ENCODE measurements at regions not wholly inside any gene's neighbourhood (a gene's known extent, or its start where the extent isn't known, plus 50 kb on each side); places are given as distances from the start of the nearest gene placed in this dataset.

- Histone ChIP-seq H3K4me1 (ENCODE audit: low read depth) (no peaks in the 10 kb centered on the region), H3K9me3 (no peaks in the 10 kb centered on the region), H3K36me3 (ENCODE audit: low read depth) (no peaks in the 10 kb centered on the region), H3K4me3 (no peak overlapping the region)
- no peak for TF ChIP-seq CTCF (IDR thresholded peaks at IDR 0.05)
- peak; percentile 99 for ATAC-seq
- intact Hi-C loops (cut with DNase I, micrococcal nuclease) = no loop called here
- peak; percentile 78 to 84 (median 83) for DNase-seq
These were observed 332.9 kb upstream of the PRDM1 start for GRCh38 chr6:105753207-105753606.

DNA sequence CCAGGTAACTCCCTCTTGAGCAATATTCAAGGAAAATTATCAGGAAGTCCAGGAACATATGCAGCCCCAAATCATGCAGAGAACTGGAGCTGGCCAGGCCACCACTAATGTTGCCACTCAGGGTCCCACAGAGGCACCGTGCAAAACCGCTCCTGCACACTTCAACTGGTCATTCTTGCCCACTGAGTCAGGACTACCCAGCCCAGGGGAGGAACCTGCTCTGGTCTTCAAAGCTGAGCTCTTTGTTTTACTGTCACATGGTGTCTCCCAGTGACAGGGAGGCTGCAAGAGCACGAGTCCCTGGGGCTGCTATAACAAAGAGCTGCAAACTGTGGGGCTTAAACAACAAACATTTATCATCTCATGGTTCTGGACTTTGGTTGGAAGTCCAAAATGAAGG, 336.0 kb upstream of the PRDM1 start:
- intact Hi-C loops (cut with DNase I, micrococcal nuclease) = no loop called here
- ATAC-seq = no peak
- no peaks in the 10 kb centered on the region for H3K9me3 ChIP-seq
- H3K4me3 ChIP-seq = no peak overlapping the region
- H3K4me1 ChIP-seq (ENCODE audit: low read depth) = no peaks in the 10 kb centered on the region
- no peak for TF ChIP-seq CTCF (IDR thresholded peaks at IDR 0.05)
- no peaks in the 10 kb centered on the region for H3K36me3 ChIP-seq (ENCODE audit: low read depth)
- no peak for DNase-seq

GRCh38 chr6:105748737-105749161, 337.4 kb upstream of the PRDM1 start:
- ATAC-seq (no peak), DNase-seq (no peak)
- Histone ChIP-seq H3K4me1 (ENCODE audit: low read depth) (no peaks in the 10 kb centered on the region), H3K36me3 (ENCODE audit: low read depth) (no peaks in the 10 kb centered on the region), H3K4me3 (no peak overlapping the region), H3K9me3 (no peaks in the 10 kb centered on the region)
- intact Hi-C loops (cut with DNase I, micrococcal nuclease) = no loop called here
- no peak for TF ChIP-seq CTCF (IDR thresholded peaks at IDR 0.05)

GRCh38 chr6:105747823-105748405, 338.2 kb upstream of the PRDM1 start:
- H3K4me3 ChIP-seq = no peak overlapping the region
- DNase-seq (no peak), ATAC-seq (no peak)
- no peaks in the 10 kb centered on the region for H3K4me1 ChIP-seq (ENCODE audit: low read depth)
- H3K36me3 ChIP-seq (ENCODE audit: low read depth) = no peaks in the 10 kb centered on the region
- TF ChIP-seq CTCF (IDR thresholded peaks at IDR 0.05) = no peak
- intact Hi-C loops (cut with DNase I, micrococcal nuclease) = no loop called here
- no peaks in the 10 kb centered on the region for H3K9me3 ChIP-seq

DNA sequence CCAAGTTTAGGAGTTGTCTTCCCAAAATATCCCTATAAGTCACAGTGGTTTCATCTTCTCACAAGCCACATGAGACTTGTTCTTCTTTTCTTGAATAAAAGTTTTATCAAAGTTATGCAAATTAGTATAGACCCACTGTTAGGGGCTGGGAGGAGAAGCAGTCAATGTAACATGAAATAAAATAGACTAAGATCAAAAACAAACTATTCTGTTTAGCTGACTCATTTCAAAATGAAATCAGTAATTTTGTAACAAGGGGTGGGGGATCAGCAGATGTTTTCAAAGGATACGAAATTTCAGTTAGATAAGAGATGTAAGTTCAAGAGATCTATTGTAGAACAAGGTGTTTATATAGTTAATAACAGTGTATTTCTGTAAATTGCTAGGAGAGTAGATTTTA, 339.6 kb upstream of the PRDM1 start:
- intact Hi-C loops (cut with DNase I, micrococcal nuclease) = no loop called here
- Histone ChIP-seq H3K36me3 (ENCODE audit: low read depth) (no peaks in the 10 kb centered on the region), H3K9me3 (no peaks in the 10 kb centered on the region), H3K4me1 (ENCODE audit: low read depth) (no peaks in the 10 kb centered on the region), H3K4me3 (no peak overlapping the region)
- ATAC-seq (no peak), DNase-seq (no peak)
- no peak for TF ChIP-seq CTCF (IDR thresholded peaks at IDR 0.05)

GRCh38 chr6:105746130-105746505, 340.0 kb upstream of the PRDM1 start:
- TF ChIP-seq CTCF (IDR thresholded peaks at IDR 0.05) = no peak
- H3K4me3 ChIP-seq = no peak overlapping the region
- H3K9me3 ChIP-seq = no peaks in the 10 kb centered on the region
- no peaks in the 10 kb centered on the region for H3K4me1 ChIP-seq (ENCODE audit: low read depth)
- intact Hi-C loops (cut with DNase I, micrococcal nuclease) = no loop called here
- DNase-seq = no peak
- no peaks in the 10 kb centered on the region for H3K36me3 ChIP-seq (ENCODE audit: low read depth)
- no peak for ATAC-seq

All from mucosa of descending colon (tissue), 3 donors.